ENCODE measurements at regions not wholly inside any gene's neighbourhood (a gene's known extent, or its start where the extent isn't known, plus 50 kb on each side); places are given as distances from the start of the nearest gene placed in this dataset.

DNA sequence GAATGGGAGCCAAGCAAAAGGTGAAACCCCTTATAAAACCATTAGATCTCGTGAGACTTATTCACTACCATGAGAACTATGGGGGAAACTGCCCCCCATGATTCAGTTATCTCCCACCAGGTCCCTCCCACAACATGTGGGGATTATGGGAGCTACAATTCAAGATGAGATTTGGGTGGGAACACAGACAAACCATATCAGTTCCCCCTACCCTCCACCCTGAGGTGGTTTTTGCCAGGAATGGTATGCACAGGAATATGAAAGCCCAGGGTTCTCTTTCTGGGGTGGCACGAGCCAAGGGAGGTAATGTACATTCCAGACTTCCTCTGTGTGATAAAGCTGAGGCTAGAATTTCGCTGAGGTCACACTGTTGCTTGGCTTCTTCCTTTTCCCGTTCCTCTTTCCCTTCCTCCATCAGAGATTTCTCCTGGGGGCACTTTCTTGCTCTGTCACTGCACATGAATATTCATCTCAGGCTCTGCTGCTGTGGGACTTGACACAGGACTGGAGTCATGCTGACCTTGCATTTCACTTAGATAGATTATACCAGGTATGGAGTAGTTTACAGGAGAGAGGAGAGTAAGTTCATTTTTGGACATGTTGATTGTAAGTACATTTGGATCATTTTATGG, 347.0 kb upstream of the MTPN start:
- no peak for TF ChIP-seq FOXK2 (IDR thresholded peaks at IDR 0.05)
- no peak for TF ChIP-seq TARDBP (IDR thresholded peaks at IDR 0.05)
- no peak for TF ChIP-seq ZNF384 (IDR thresholded peaks at IDR 0.05)
- TF ChIP-seq, protein P1, sequence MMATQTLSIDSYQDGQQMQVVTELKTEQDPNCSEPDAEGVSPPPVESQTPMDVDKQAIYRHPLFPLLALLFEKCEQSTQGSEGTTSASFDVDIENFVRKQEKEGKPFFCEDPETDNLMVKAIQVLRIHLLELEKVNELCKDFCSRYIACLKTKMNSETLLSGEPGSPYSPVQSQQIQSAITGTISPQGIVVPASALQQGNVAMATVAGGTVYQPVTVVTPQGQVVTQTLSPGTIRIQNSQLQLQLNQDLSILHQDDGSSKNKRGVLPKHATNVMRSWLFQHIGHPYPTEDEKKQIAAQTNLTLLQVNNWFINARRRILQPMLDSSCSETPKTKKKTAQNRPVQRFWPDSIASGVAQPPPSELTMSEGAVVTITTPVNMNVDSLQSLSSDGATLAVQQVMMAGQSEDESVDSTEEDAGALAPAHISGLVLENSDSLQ (IDR thresholded peaks at IDR 0.05) = no peak
- no peak for TF ChIP-seq FOXM1 (IDR thresholded peaks at IDR 0.05; ENCODE audit: borderline replicate concordance)
- no peak for TF ChIP-seq CTBP1 (IDR thresholded peaks at IDR 0.05; ENCODE audit: borderline replicate concordance)
- TF ChIP-seq ARNT (IDR thresholded peaks at IDR 0.05) = no peak
- TF ChIP-seq BHLHE40 (IDR thresholded peaks at IDR 0.05; ENCODE audit: borderline replicate concordance) = no peak
- TF ChIP-seq NFRKB (IDR thresholded peaks at IDR 0.05) = no peak
- TF ChIP-seq LEF1 (IDR thresholded peaks at IDR 0.05; ENCODE audit: borderline replicate concordance) = no peak
- TF ChIP-seq L3MBTL2 (conservative IDR thresholded peaks at IDR 0.05) = no peak
- TF ChIP-seq HDGF (IDR thresholded peaks at IDR 0.05; ENCODE audit: borderline replicate concordance) = no peak
- no peak for TF ChIP-seq SP1 (IDR thresholded peaks at IDR 0.05)
- no peak for TF ChIP-seq ELF4 (IDR thresholded peaks at IDR 0.05)
- no peak for TF ChIP-seq FOXA1 (IDR thresholded peaks at IDR 0.05)
- TF ChIP-seq SUZ12 (IDR thresholded peaks at IDR 0.05) = no peak
- DNase-seq (ENCODE audit: extremely low spot score) = no peak
- ChIA-PET POLR2A (no interaction called here), CTCF (no interaction called here)

DNA sequence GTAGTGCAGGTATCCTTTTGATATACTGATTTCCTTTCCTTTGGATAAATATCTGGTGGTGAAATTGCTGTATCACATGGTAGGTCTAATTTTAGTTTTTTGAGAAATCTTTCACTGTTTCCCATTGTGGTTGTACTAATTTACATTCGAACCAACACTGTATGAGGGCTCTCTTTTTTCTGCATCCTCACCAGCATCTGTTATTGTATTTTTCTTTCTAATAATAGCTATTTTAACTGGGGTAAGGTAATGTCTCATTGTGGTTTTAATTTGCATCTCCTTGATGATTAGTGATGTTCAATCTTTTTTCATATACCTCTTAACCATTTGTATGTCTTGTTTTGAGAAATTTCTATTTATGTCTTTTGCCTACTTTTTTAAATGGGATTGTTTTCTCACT, 335.4 kb upstream of the MTPN start:
- no peak for DNase-seq (ENCODE audit: extremely low spot score)
- TF ChIP-seq ELF4 (IDR thresholded peaks at IDR 0.05) (no peak), FOXA1 (IDR thresholded peaks at IDR 0.05) (no peak), SP1 (IDR thresholded peaks at IDR 0.05) (no peak), TARDBP (IDR thresholded peaks at IDR 0.05) (no peak), ZNF384 (IDR thresholded peaks at IDR 0.05) (no peak), L3MBTL2 (conservative IDR thresholded peaks at IDR 0.05) (no peak), NFRKB (IDR thresholded peaks at IDR 0.05) (no peak), FOXK2 (IDR thresholded peaks at IDR 0.05) (no peak), ARNT (IDR thresholded peaks at IDR 0.05) (no peak), BHLHE40 (IDR thresholded peaks at IDR 0.05; ENCODE audit: borderline replicate concordance) (no peak), FOXM1 (IDR thresholded peaks at IDR 0.05; ENCODE audit: borderline replicate concordance) (no peak), HDGF (IDR thresholded peaks at IDR 0.05; ENCODE audit: borderline replicate concordance) (no peak), CTBP1 (IDR thresholded peaks at IDR 0.05; ENCODE audit: borderline replicate concordance) (no peak)
- TF ChIP-seq, protein P1 (IDR thresholded peaks at IDR 0.05) = no peak
- CTCF ChIA-PET = no interaction called here
- POLR2A ChIA-PET = no interaction called here

DNA sequence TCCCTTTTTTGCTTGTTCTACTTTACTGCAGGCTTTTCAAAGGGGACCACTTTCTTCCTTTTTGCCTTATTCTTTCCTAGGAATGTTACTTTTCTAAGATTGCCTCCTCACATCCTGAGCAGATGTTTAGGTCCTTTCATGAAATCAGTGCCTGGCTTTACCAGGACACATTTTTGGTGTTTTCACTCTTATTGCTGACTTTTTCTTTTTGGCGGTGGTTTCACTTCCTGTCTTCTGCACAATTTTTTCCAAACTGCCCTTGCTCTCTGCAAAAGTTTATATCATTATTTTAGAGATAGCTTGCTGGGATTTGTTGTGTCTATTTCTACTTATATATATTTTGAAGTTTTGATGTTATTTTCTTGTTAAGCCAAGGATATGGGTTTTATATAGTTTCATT, 332.2 kb upstream of the MTPN start:
- no peak for DNase-seq (ENCODE audit: extremely low spot score)
- CTCF ChIA-PET = no interaction called here
- POLR2A ChIA-PET = no interaction called here
- TF ChIP-seq FOXM1 (IDR thresholded peaks at IDR 0.05; ENCODE audit: borderline replicate concordance) (no peak), CTBP1 (IDR thresholded peaks at IDR 0.05; ENCODE audit: borderline replicate concordance) (no peak), NFRKB (IDR thresholded peaks at IDR 0.05) (no peak), ELF4 (IDR thresholded peaks at IDR 0.05) (no peak), BHLHE40 (IDR thresholded peaks at IDR 0.05; ENCODE audit: borderline replicate concordance) (no peak), FOXK2 (IDR thresholded peaks at IDR 0.05) (no peak), SUZ12 (IDR thresholded peaks at IDR 0.05) (no peak), L3MBTL2 (conservative IDR thresholded peaks at IDR 0.05) (no peak), LEF1 (IDR thresholded peaks at IDR 0.05; ENCODE audit: borderline replicate concordance) (no peak), ZNF384 (IDR thresholded peaks at IDR 0.05) (no peak), SP1 (IDR thresholded peaks at IDR 0.05) (no peak), TARDBP (IDR thresholded peaks at IDR 0.05) (no peak), HDGF (IDR thresholded peaks at IDR 0.05; ENCODE audit: borderline replicate concordance) (no peak), FOXA1 (IDR thresholded peaks at IDR 0.05) (no peak), ARNT (IDR thresholded peaks at IDR 0.05) (no peak)
- TF ChIP-seq, protein P1 (IDR thresholded peaks at IDR 0.05) = no peak

DNA sequence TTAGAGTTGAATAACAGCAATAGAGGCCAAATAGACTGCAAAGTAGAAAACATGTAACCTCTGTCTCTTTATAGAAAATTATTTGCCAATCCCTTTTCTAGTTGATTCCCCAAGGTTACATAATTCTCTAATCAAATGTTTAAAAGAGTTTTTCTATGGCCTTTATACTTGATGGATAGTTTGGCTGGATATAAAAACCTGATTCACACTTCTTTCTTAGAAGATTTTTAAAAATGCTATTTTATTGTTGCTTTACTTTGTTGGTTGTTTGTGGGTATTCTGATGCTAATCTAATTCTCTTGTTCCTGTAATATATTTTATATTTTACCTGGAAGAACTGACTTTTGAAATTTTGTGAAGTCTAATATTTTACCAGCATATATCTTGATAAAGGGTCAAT, 331.1 kb upstream of the MTPN start:
- CTCF ChIA-PET = no interaction called here

DNA sequence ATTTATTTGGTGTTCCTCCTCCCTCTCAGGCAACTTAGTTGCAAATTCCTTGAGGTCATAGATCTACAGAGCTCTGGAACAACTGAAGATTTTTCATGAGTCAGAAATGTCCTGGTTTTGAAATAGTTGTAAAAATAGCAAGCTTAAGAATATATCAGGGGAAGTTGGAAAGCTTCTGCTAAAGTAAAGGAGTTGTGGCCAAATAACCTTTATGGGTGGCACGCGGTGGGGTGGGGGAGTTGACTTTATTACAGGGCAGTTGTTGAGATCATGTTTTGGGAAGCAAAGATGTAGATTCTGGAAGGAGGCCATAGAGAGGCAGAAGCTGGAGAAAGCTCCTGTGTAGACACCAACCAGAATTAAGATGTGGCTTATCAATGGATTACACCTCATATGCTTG, 326.0 kb upstream of the MTPN start:
- CTCF ChIA-PET = no interaction called here
- DNase-seq (ENCODE audit: extremely low spot score) = no peak
- TF ChIP-seq FOXK2 (IDR thresholded peaks at IDR 0.05) = no peak
- TF ChIP-seq, protein P1 (IDR thresholded peaks at IDR 0.05) = no peak
- POLR2A ChIA-PET = no interaction called here

More for the DNA sequence above, 331.1 kb upstream of the MTPN start:
- DNase-seq (ENCODE audit: extremely low spot score) = no peak
- no peak for TF ChIP-seq ARNT (IDR thresholded peaks at IDR 0.05)
- no peak for TF ChIP-seq L3MBTL2 (conservative IDR thresholded peaks at IDR 0.05)
- TF ChIP-seq FOXM1 (IDR thresholded peaks at IDR 0.05; ENCODE audit: borderline replicate concordance) = no peak
- TF ChIP-seq, protein P1 (IDR thresholded peaks at IDR 0.05) = no peak
- TF ChIP-seq FOXA1 (IDR thresholded peaks at IDR 0.05) = no peak
- no peak for TF ChIP-seq ELF4 (IDR thresholded peaks at IDR 0.05)
- no peak for TF ChIP-seq LEF1 (IDR thresholded peaks at IDR 0.05; ENCODE audit: borderline replicate concordance)
- no peak for TF ChIP-seq NFRKB (IDR thresholded peaks at IDR 0.05)
- TF ChIP-seq ZNF384 (IDR thresholded peaks at IDR 0.05) = no peak
- TF ChIP-seq SUZ12 (IDR thresholded peaks at IDR 0.05) = no peak
- TF ChIP-seq FOXK2 (IDR thresholded peaks at IDR 0.05) = no peak
- no peak for TF ChIP-seq CTBP1 (IDR thresholded peaks at IDR 0.05; ENCODE audit: borderline replicate concordance)
- TF ChIP-seq SP1 (IDR thresholded peaks at IDR 0.05) = no peak
- TF ChIP-seq TARDBP (IDR thresholded peaks at IDR 0.05) = no peak
- TF ChIP-seq BHLHE40 (IDR thresholded peaks at IDR 0.05; ENCODE audit: borderline replicate concordance) = no peak
- no peak for TF ChIP-seq HDGF (IDR thresholded peaks at IDR 0.05; ENCODE audit: borderline replicate concordance)
- POLR2A ChIA-PET = no interaction called here

Data from HEK293T (cell line).